Upper lobe of right lung (tissue), 1 donor: ENCODE measurements at regions not wholly inside any gene's neighbourhood (a gene's known extent, or its start where the extent isn't known, plus 50 kb on each side); places are given as distances from the start of the nearest gene placed in this dataset.

Experiments
- ATAC-seq: fragments of 200-7000 bp; cut with Tn5 transposase; one replicate; pipeline ENCODE4 v1.9.1; 2020; ENCODE audit warnings: mild to moderate bottlenecking, moderate library complexity
- DNase-seq: peaks from one replicate; pipeline ENCODE4 v3.0.0-alpha.2; 2020
- H3K27ac ChIP-seq: fragments of 200-600 bp; one replicate; pipeline ENCODE4 v1.8.0; 2022
- H3K27me3 ChIP-seq: fragments of 200-600 bp; one replicate; pipeline ENCODE4 v1.8.0; 2022; ENCODE audit warnings: mild to moderate bottlenecking
- H3K36me3 ChIP-seq: fragments of 200-600 bp; one replicate; pipeline ENCODE4 v1.8.0; 2022
- H3K4me1 ChIP-seq: fragments of 200-600 bp; one replicate; pipeline ENCODE4 v1.8.0; 2022
- H3K4me3 ChIP-seq: fragments of 200-600 bp; one replicate; pipeline ENCODE4 v1.8.0; 2022; ENCODE audit warnings: mild to moderate bottlenecking
- H3K9me3 ChIP-seq: fragments of 200-600 bp; one replicate; pipeline ENCODE4 v1.8.0; 2022
- intact Hi-C: fragments of 100-400 bp; cut with DNase I; formaldehyde crosslinking; loops from one replicate; pipeline ENCODE4 v1.11.0; 2022
- TF ChIP-seq, protein P1 (sequence below): fragments of 200-600 bp; IDR thresholded peaks from one replicate; pipeline ENCODE4 v1.8.0; 2022; ENCODE audit warnings: antibody characterized with exemption
- donor health status: DM: no; HTN: yes; CAD: no; lungs with severe emphysema.

DNA sequence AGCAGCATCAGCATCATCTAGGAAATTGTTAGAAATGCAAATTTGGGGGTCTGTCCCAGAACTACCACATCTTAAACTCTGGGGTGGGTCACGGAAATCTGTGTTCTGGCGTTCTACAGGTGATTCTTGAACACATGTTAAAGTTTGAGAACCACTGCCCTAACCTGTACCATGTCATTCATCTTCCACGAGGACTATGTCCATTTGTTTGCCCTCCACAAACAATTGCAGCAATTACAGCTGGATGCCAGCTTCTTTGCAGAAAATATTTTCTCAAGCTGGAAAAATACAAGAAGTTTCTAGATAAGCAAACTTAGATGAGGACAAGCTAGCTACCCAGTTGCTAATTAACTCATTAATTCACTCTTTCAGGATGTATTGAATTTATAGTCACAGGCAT lies 54.1 kb downstream of the MAFB start:
- TF ChIP-seq, protein P1, sequence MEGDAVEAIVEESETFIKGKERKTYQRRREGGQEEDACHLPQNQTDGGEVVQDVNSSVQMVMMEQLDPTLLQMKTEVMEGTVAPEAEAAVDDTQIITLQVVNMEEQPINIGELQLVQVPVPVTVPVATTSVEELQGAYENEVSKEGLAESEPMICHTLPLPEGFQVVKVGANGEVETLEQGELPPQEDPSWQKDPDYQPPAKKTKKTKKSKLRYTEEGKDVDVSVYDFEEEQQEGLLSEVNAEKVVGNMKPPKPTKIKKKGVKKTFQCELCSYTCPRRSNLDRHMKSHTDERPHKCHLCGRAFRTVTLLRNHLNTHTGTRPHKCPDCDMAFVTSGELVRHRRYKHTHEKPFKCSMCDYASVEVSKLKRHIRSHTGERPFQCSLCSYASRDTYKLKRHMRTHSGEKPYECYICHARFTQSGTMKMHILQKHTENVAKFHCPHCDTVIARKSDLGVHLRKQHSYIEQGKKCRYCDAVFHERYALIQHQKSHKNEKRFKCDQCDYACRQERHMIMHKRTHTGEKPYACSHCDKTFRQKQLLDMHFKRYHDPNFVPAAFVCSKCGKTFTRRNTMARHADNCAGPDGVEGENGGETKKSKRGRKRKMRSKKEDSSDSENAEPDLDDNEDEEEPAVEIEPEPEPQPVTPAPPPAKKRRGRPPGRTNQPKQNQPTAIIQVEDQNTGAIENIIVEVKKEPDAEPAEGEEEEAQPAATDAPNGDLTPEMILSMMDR = no peak
- Histone ChIP-seq H3K27ac (no peak overlapping the region), H3K27me3 (no peaks in the 10 kb centered on the region), H3K9me3 (no peaks in the 10 kb centered on the region), H3K4me3 (no peak overlapping the region), H3K4me1 (no peaks in the 10 kb centered on the region), H3K36me3 (no peaks in the 10 kb centered on the region)
- DNase-seq (no peak), ATAC-seq (no peak)
- intact Hi-C loops = no loop called here

DNA sequence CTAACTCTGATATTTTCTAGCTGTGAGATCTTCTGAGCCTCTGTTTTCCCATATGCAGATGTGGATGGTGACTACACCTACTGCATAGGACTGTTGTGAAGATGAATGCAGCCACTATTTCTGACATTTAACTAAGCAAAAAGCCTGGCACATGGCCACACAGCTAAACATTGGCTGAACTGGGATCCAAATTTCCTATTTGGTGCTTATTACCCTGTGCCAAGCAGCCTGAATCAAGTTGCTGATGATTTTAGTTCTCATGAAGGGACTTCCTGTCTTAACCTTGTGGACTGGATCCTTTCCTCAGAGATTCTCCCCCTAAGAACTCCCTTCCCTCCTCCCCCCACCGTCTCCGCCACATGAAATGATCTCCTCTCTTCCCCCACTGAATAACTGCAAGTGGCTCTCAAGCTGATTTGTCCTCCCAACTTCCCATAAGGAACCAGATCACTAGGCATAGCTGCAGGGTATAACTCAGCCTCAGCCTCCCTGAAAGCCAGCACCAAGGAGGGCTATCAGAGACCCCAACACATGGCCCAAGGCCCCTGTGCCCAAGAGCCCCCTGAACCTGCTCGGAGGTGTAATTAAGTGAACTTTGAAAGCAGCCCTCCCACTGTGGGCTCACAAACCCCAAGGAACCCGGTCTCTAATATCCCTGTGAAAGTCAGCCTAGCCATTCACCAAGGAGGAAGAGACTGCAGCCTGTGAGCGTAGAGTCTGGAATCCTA lies 55.7 kb downstream of the MAFB start:
- Histone ChIP-seq H3K27ac (no peak overlapping the region), H3K36me3 (no peaks in the 10 kb centered on the region), H3K4me3 (no peak overlapping the region), H3K4me1 (no peaks in the 10 kb centered on the region), H3K27me3 (no peaks in the 10 kb centered on the region), H3K9me3 (no peaks in the 10 kb centered on the region)
- TF ChIP-seq, protein P1 = no peak
- intact Hi-C loops = no loop called here
- ATAC-seq = no peak
- DNase-seq = no peak

DNA sequence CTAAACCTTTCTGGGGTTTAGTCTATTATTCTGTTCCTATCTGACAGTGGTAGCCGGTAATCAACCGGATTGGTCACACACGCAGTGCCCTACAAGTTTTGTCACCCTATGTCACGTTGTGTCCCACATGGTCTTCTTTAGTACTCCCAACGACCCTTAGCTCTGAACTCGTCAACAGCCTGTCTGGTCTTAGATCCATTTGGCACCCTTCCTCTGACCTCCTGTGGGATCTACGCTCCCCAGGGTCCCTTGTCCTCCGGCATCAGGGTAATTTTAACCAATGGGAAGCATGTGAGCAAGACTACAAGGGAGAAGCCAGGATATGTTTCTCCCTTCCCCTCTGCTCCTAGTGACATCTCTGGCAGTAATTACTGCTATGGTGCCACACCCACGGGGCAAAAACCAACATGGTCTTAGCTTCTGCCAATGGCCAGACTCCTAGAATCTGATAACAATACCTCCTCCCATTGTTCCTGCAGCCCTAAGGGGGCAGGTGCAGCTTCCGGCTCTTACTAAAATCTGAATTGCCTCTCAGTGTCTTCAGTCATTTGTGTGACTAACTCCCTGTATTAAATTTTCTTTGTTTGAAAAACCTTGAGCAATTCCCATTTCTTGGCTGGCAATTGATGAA lies 56.6 kb downstream of the MAFB start:
- Histone ChIP-seq H3K27ac (no peak overlapping the region), H3K4me3 (no peak overlapping the region), H3K27me3 (no peaks in the 10 kb centered on the region), H3K36me3 (no peaks in the 10 kb centered on the region), H3K4me1 (no peaks in the 10 kb centered on the region), H3K9me3 (no peaks in the 10 kb centered on the region)
- TF ChIP-seq, protein P1 = no peak
- no peak for ATAC-seq
- DNase-seq = no peak
- intact Hi-C loops = no loop called here

DNA sequence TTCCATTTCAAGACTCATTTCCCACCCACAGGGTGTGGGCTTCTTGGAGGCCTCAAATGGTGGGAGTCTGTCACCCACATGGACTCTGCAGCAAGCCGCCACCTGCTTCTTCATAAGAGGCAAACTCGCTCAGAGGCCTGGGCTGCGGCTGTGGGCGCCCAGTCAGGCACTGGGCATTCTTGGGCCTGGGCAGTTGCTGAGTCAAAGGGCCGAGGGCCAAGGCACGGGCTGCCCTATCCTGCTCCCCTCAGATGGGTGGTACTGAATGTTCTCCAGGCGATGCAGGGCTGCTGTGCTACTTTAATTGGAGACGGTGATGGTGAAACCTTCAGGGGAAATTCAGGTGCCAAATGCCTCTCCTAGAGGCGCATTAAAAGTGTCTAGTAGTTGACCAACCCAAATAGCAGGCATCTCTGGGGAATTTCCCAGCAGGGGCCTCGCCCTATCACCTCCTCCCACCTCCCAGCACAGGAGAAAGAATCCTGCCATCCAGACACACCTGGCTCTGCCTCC lies 57.9 kb downstream of the MAFB start:
- no peaks in the 10 kb centered on the region for H3K9me3 ChIP-seq
- ATAC-seq (peak; percentile 58), DNase-seq (no peak)
- H3K27ac ChIP-seq = no peak overlapping the region
- H3K36me3 ChIP-seq = no peaks in the 10 kb centered on the region
- no peaks in the 10 kb centered on the region for H3K4me1 ChIP-seq
- H3K4me3 ChIP-seq = no peak overlapping the region
- no peaks in the 10 kb centered on the region for H3K27me3 ChIP-seq
- TF ChIP-seq, protein P1 = no peak
- intact Hi-C loops = no loop called here

DNA sequence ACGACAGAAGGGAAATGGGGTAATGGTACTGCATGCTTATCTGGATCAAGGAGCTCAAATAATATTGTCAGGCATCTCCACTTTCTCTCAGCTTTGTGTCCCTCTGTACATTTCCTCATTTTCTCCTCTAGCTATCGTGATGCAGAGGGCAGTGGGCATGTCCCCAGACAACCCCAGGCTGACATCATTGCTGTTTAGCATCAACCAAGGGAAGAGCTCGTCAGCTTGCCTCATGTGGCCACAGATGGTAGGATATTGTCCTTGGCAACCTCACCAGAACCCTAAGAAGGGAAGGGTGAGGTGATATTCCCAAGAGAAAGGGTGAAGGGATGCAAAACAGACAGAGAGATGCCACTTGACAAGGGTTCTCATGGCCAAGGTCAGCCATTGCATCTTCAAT lies 58.3 kb downstream of the MAFB start:
- no peak for ATAC-seq
- Histone ChIP-seq H3K36me3 (no peaks in the 10 kb centered on the region), H3K27me3 (no peaks in the 10 kb centered on the region), H3K9me3 (no peaks in the 10 kb centered on the region), H3K4me3 (no peak overlapping the region), H3K27ac (no peak overlapping the region), H3K4me1 (no peaks in the 10 kb centered on the region)
- no peak for DNase-seq
- TF ChIP-seq, protein P1 = no peak
- intact Hi-C loops = no loop called here
